GM19035 (cell line): ENCODE measurements at regions not wholly inside any gene's neighbourhood (a gene's known extent, or its start where the extent isn't known, plus 50 kb on each side); places are given as distances from the start of the nearest gene placed in this dataset.

Experiments used
- ATAC-seq: cut with Tn5 transposase; IDR thresholded peaks from one replicate; pipeline ENCODE4 v1.9.1; 2021; ENCODE audit not compliant: unreplicated experiment

- ATAC-seq = no peak
Observed at GRCh38 chr21:16678429-16679160, 834.2 kb upstream of the CXADR start.

- ATAC-seq = no peak
Observed at GRCh38 chr21:16695074-16695473, 817.8 kb upstream of the CXADR start.

GRCh38 chr21:16707274-16707673, 805.6 kb upstream of the CXADR start:
- ATAC-seq = no peak

- ATAC-seq = no peak
Observed at GRCh38 chr21:16708101-16708835, 804.6 kb upstream of the CXADR start.

GRCh38 chr21:16709866-16710550, 802.8 kb upstream of the CXADR start:
- ATAC-seq = no peak

GRCh38 chr21:16711757-16712156, 801.1 kb upstream of the CXADR start:
- ATAC-seq = no peak

- ATAC-seq = no peak
Observed at GRCh38 chr21:16713331-16714117, 799.3 kb upstream of the CXADR start.

GRCh38 chr21:16740511-16740910, 772.3 kb upstream of the CXADR start:
- ATAC-seq = no peak

- ATAC-seq = no peak
Observed at GRCh38 chr21:16741141-16741665, 771.6 kb upstream of the CXADR start.

- no peak for ATAC-seq
Observed at GRCh38 chr21:16742131-16742641, 770.7 kb upstream of the CXADR start.

GRCh38 chr21:16742741-16743140, 770.1 kb upstream of the CXADR start:
- ATAC-seq = no peak

- ATAC-seq = no peak
Observed at GRCh38 chr21:16743317-16743716, 769.5 kb upstream of the CXADR start.

GRCh38 chr21:16750926-16751325, 761.9 kb upstream of the CXADR start:
- ATAC-seq = no peak

GRCh38 chr21:16751695-16752474, 761.0 kb upstream of the CXADR start:
- no peak for ATAC-seq

- ATAC-seq = no peak
Observed at GRCh38 chr21:16752475-16752857, 760.4 kb upstream of the CXADR start.

GRCh38 chr21:16755061-16755460, 757.8 kb upstream of the CXADR start:
- ATAC-seq = no peak

- no peak for ATAC-seq
Observed at GRCh38 chr21:16767201-16767600, 745.6 kb upstream of the CXADR start.

GRCh38 chr21:16768096-16768495, 744.7 kb upstream of the CXADR start:
- ATAC-seq = no peak

GRCh38 chr21:16770266-16770665, 742.6 kb upstream of the CXADR start:
- ATAC-seq = no peak

GRCh38 chr21:16773206-16773605, 739.6 kb upstream of the CXADR start:
- no peak for ATAC-seq
